GM23338 (cell line): ENCODE measurements at regions not wholly inside any gene's neighbourhood (a gene's known extent, or its start where the extent isn't known, plus 50 kb on each side); places are given as distances from the start of the nearest gene placed in this dataset.

ENCODE experiments used
- ATAC-seq: fragments of 200-7000 bp; cut with Tn5 transposase; 3 replicates; pipeline ENCODE4 v1.9.1; 2020
- DNase-seq: peaks from one replicate; pipeline ENCODE4 v3.0.0-alpha.2; 2015; ENCODE audit warnings: low spot score
- H2AFZ ChIP-seq: fragments of 200-600 bp; sonication (generic); 2 replicates; pipeline ENCODE4 v1.8.0; 2016; ENCODE audit warnings: antibody characterized with exemption, mild to moderate bottlenecking, moderate library complexity
- H3F3A ChIP-seq: fragments of 200-600 bp; sonication (generic); replicated peaks from 2 replicates; pipeline ENCODE4 v1.8.0; 2017; ENCODE audit warnings: antibody characterized with exemption, mixed run types, low read depth
- H3K27ac ChIP-seq: fragments of 200-600 bp; sonication (generic); 2 replicates; pipeline ENCODE4 v1.6.1; 2016; ENCODE audit warnings: low read depth
- H3K27me3 ChIP-seq: fragments of 200-600 bp; sonication (generic); 2 replicates; pipeline ENCODE4 v1.8.0; 2016; ENCODE audit warnings: mild to moderate bottlenecking, mixed run types, moderate library complexity; ENCODE audit not compliant: insufficient read depth
- H3K36me3 ChIP-seq: fragments of 200-600 bp; sonication (generic); 2 replicates; pipeline ENCODE4 v1.8.0; 2016; ENCODE audit warnings: mild to moderate bottlenecking; ENCODE audit not compliant: insufficient read depth
- H3K4me1 ChIP-seq: fragments of 200-600 bp; sonication (generic); 2 replicates; pipeline ENCODE4 v1.8.0; 2016; ENCODE audit warnings: mild to moderate bottlenecking, moderate library complexity; ENCODE audit not compliant: insufficient read depth
- H3K4me2 ChIP-seq: fragments of 200-600 bp; sonication (generic); 2 replicates; pipeline ENCODE4 v1.7.1; 2017; ENCODE audit warnings: mixed run types
- H3K4me3 ChIP-seq: fragments of 200-600 bp; sonication (generic); 2 replicates; pipeline ENCODE4 v1.6.1; 2016; ENCODE audit warnings: mixed run types
- H3K79me2 ChIP-seq: fragments of 200-600 bp; sonication (generic); replicated peaks from 2 replicates; pipeline ENCODE4 v1.8.0; 2017; ENCODE audit warnings: mild to moderate bottlenecking; ENCODE audit not compliant: insufficient read depth
- H3K9me2 ChIP-seq: fragments of 200-600 bp; sonication (generic); 2 replicates; pipeline ENCODE4 v1.8.0; 2017; ENCODE audit not compliant: insufficient read depth
- H4K20me1 ChIP-seq: fragments of 200-600 bp; sonication (generic); replicated peaks from 2 replicates; pipeline ENCODE4 v1.8.0; 2017; ENCODE audit warnings: mild to moderate bottlenecking; ENCODE audit not compliant: insufficient read depth
- H3K27ac Mint-ChIP-seq: 2 replicates; pipeline ENCODE4 v1.8.0; 2020; ENCODE audit warnings: inconsistent platforms, mild to moderate bottlenecking, moderate library complexity, mixed read lengths
- H3K27me3 Mint-ChIP-seq: 3 replicates; pipeline ENCODE4 v1.8.0; 2022; ENCODE audit warnings: low read depth, mild to moderate bottlenecking, moderate library complexity, mixed read lengths, inconsistent platforms; ENCODE audit not compliant: insufficient read depth, poor library complexity
- H3K36me3 Mint-ChIP-seq: 3 replicates; pipeline ENCODE4 v1.8.0; 2021; ENCODE audit warnings: low read depth, mild to moderate bottlenecking, inconsistent platforms, moderate library complexity, mixed read lengths
- H3K4me1 Mint-ChIP-seq: 3 replicates; pipeline ENCODE4 v1.8.0; 2020; ENCODE audit warnings: mild to moderate bottlenecking, inconsistent platforms, mixed read lengths
- H3K4me3 Mint-ChIP-seq: 3 replicates; pipeline ENCODE4 v1.8.0; 2021; ENCODE audit warnings: moderate library complexity, mild to moderate bottlenecking, inconsistent platforms, mixed read lengths
- H3K9me3 Mint-ChIP-seq: 3 replicates; pipeline ENCODE4 v1.8.0; 2020; ENCODE audit warnings: moderate library complexity, mild to moderate bottlenecking, inconsistent platforms, mixed read lengths
- CREB1 ChIP-seq: fragments of 250-450 bp; sonication (Bioruptor Pico); IDR thresholded peaks from 2 replicates; pipeline ENCODE4 v1.5.0; 2020; ENCODE audit warnings: low read depth, mild to moderate bottlenecking, moderate library complexity
- ETS1 ChIP-seq: IDR thresholded peaks from 2 replicates; pipeline ENCODE4 v1.6.1; 2016; ENCODE audit warnings: antibody characterized with exemption
- JUNB ChIP-seq: IDR thresholded peaks from one replicate; pipeline ENCODE4 v1.6.1; 2016; ENCODE audit warnings: antibody characterized with exemption; ENCODE audit not compliant: unreplicated experiment
- ZNF331 ChIP-seq: fragments of 250-450 bp; sonication (Bioruptor Pico); IDR thresholded peaks from 2 replicates; pipeline ENCODE4 v1.5.0; 2020; ENCODE audit warnings: low read depth, mild to moderate bottlenecking, moderate library complexity
- TF ChIP-seq, protein P1 (sequence below): fragments of 250-450 bp; sonication (Bioruptor Pico); IDR thresholded peaks from 2 replicates; pipeline ENCODE4 v1.5.0; 2020; ENCODE audit warnings: mild to moderate bottlenecking, moderate library complexity

DNA sequence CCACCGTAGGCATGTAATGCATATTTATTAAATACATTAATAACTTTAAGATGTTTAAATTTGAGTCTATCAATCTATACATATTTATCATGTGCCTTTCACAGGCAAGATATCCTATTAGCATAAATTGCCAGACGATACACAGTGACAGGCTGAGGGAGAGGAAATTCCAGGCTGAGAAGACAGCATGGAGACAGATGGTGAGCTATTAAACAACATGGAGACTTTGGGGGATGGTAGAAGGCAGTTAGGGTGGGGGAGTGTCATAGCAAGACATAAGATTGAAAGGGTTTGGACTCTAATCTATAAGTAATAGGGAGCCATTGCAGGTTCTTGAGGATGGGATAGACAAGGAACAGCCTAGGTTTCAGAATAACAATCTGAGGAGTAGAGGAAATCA lies 138.5 kb downstream of the NXPE2 start:
- Histone ChIP-seq H3K4me3 (no peak overlapping the region), H3K27me3 (no peaks in the 10 kb centered on the region), H2AFZ (peak overlapping the region; percentile 80; the same call in 1 of the 2 replicates), H3K36me3 (no peaks in the 10 kb centered on the region), H3K27ac (no peak overlapping the region), H3K79me2 (no peaks in the 10 kb centered on the region), H3K4me1 (peaks cover 16% of the 10 kb centered on the region), H4K20me1 (no peaks in the 10 kb centered on the region), H3K9me2 (0 out of 2 replicates have a peak, but pooled peaks cover 3% of the 10 kb centered on the region), H3K4me2 (no peak overlapping the region), H3F3A (no peaks in the 10 kb centered on the region)
- Mint-ChIP-seq H3K27ac (no peak overlapping the region), H3K4me1 (peaks cover 14% of the 10 kb centered on the region), H3K4me3 (no peak overlapping the region), H3K9me3 (no peaks in the 10 kb centered on the region), H3K27me3 (peaks cover 1% of the 10 kb centered on the region), H3K36me3 (no peaks in the 10 kb centered on the region)
- TF ChIP-seq JUNB (no peak), CREB1 (no peak), ETS1 (no peak)
- ATAC-seq, result no peak
- DNase-seq, result no peak

- H3K27me3 ChIP-seq, result no peaks in the 10 kb centered on the region
- Mint-ChIP-seq H3K36me3 (peaks cover 2% of the 10 kb centered on the region; the same call in 2 of the 3 replicates), H3K4me3 (no peak overlapping the region), H3K27me3 (peaks cover 7% of the 10 kb centered on the region), H3K27ac (no peak overlapping the region), H3K9me3 (peaks cover 2% of the 10 kb centered on the region; the same call in 1 of the 3 replicates), H3K4me1 (peaks cover 13% of the 10 kb centered on the region)
- DNase-seq, result no peak
- ATAC-seq, result no peak
- H3F3A ChIP-seq, result no peaks in the 10 kb centered on the region
- H4K20me1 ChIP-seq, result no peaks in the 10 kb centered on the region
- no peak overlapping the region for H3K27ac ChIP-seq
- H3K4me1 ChIP-seq, result peaks cover 19% of the 10 kb centered on the region
- H3K4me2 ChIP-seq, result 0 out of 2 replicates have a peak overlapping the region, but pooled peaks have one; percentile 7
- TF ChIP-seq ZNF331, result no peak
- TF ChIP-seq, protein P1, sequence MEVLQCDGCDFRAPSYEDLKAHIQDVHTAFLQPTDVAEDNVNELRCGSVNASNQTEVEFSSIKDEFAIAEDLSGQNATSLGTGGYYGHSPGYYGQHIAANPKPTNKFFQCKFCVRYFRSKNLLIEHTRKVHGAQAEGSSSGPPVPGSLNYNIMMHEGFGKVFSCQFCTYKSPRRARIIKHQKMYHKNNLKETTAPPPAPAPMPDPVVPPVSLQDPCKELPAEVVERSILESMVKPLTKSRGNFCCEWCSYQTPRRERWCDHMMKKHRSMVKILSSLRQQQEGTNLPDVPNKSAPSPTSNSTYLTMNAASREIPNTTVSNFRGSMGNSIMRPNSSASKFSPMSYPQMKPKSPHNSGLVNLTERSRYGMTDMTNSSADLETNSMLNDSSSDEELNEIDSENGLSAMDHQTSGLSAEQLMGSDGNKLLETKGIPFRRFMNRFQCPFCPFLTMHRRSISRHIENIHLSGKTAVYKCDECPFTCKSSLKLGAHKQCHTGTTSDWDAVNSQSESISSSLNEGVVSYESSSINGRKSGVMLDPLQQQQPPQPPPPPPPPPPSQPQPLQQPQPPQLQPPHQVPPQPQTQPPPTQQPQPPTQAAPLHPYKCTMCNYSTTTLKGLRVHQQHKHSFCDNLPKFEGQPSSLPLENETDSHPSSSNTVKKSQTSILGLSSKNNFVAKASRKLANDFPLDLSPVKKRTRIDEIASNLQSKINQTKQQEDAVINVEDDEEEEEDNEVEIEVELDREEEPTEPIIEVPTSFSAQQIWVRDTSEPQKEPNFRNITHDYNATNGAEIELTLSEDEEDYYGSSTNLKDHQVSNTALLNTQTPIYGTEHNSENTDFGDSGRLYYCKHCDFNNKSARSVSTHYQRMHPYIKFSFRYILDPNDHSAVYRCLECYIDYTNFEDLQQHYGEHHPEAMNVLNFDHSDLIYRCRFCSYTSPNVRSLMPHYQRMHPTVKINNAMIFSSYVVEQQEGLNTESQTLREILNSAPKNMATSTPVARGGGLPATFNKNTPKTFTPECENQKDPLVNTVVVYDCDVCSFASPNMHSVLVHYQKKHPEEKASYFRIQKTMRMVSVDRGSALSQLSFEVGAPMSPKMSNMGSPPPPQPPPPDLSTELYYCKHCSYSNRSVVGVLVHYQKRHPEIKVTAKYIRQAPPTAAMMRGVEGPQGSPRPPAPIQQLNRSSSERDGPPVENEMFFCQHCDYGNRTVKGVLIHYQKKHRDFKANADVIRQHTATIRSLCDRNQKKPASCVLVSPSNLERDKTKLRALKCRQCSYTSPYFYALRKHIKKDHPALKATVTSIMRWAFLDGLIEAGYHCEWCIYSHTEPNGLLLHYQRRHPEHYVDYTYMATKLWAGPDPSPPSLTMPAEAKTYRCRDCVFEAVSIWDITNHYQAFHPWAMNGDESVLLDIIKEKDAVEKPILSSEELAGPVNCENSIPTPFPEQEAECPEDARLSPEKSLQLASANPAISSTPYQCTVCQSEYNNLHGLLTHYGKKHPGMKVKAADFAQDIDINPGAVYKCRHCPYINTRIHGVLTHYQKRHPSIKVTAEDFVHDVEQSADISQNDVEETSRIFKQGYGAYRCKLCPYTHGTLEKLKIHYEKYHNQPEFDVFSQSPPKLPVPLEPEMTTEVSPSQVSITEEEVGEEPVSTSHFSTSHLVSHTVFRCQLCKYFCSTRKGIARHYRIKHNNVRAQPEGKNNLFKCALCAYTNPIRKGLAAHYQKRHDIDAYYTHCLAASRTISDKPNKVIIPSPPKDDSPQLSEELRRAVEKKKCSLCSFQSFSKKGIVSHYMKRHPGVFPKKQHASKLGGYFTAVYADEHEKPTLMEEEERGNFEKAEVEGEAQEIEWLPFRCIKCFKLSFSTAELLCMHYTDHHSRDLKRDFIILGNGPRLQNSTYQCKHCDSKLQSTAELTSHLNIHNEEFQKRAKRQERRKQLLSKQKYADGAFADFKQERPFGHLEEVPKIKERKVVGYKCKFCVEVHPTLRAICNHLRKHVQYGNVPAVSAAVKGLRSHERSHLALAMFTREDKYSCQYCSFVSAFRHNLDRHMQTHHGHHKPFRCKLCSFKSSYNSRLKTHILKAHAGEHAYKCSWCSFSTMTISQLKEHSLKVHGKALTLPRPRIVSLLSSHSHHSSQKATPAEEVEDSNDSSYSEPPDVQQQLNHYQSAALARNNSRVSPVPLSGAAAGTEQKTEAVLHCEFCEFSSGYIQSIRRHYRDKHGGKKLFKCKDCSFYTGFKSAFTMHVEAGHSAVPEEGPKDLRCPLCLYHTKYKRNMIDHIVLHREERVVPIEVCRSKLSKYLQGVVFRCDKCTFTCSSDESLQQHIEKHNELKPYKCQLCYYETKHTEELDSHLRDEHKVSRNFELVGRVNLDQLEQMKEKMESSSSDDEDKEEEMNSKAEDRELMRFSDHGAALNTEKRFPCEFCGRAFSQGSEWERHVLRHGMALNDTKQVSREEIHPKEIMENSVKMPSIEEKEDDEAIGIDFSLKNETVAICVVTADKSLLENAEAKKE, result no peak
- no peaks in the 10 kb centered on the region for H3K79me2 ChIP-seq
- H3K36me3 ChIP-seq, result no peaks in the 10 kb centered on the region
- H3K9me2 ChIP-seq, result 0 out of 2 replicates have a peak, but pooled peaks cover 5% of the 10 kb centered on the region
- peak overlapping the region; percentile 80 for H2AFZ ChIP-seq
- no peak overlapping the region for H3K4me3 ChIP-seq
Observed at GRCh38 chr11:114818382-114818781, 140.1 kb downstream of the NXPE2 start.
